ENCODE measurements at regions not wholly inside any gene's neighbourhood (a gene's known extent, or its start where the extent isn't known, plus 50 kb on each side); places are given as distances from the start of the nearest gene placed in this dataset.

DNA sequence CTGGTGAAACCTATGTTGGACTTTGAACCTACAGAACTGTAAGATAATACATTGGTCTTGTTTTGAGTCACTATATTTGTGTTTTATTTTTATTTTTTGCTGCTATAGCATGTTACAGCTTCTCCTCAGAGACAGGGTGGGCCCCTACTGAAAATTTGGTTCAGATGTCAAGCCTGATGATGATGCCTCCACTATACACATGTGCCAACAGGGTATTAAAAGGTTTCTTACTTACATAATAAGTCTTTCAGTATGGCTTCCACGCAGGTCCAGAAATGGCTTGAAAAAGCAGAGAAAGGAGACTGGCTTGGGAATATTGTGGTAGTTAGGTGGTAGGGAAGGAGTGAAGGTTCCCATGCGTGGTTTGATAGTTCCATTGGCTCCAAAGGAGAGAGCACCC, 52.9 kb upstream of the ELAC2 start:
- H3K9me3 Mint-ChIP-seq, result peaks cover 11% of the 10 kb centered on the region
- H3K4me1 Mint-ChIP-seq, result no peaks in the 10 kb centered on the region
- TF ChIP-seq, protein P1, sequence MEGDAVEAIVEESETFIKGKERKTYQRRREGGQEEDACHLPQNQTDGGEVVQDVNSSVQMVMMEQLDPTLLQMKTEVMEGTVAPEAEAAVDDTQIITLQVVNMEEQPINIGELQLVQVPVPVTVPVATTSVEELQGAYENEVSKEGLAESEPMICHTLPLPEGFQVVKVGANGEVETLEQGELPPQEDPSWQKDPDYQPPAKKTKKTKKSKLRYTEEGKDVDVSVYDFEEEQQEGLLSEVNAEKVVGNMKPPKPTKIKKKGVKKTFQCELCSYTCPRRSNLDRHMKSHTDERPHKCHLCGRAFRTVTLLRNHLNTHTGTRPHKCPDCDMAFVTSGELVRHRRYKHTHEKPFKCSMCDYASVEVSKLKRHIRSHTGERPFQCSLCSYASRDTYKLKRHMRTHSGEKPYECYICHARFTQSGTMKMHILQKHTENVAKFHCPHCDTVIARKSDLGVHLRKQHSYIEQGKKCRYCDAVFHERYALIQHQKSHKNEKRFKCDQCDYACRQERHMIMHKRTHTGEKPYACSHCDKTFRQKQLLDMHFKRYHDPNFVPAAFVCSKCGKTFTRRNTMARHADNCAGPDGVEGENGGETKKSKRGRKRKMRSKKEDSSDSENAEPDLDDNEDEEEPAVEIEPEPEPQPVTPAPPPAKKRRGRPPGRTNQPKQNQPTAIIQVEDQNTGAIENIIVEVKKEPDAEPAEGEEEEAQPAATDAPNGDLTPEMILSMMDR (IDR thresholded peaks at IDR 0.05), result no peak
- no peak overlapping the region for H3K4me3 Mint-ChIP-seq
- peaks cover 11% of the 10 kb centered on the region for H3K27me3 Mint-ChIP-seq (ENCODE audit: low read depth, poor library complexity)
- peaks cover 5% of the 10 kb centered on the region for H3K36me3 Mint-ChIP-seq (ENCODE audit: low read depth)
- DNase-seq, result no peak
- no peak overlapping the region for H3K27ac Mint-ChIP-seq

DNA sequence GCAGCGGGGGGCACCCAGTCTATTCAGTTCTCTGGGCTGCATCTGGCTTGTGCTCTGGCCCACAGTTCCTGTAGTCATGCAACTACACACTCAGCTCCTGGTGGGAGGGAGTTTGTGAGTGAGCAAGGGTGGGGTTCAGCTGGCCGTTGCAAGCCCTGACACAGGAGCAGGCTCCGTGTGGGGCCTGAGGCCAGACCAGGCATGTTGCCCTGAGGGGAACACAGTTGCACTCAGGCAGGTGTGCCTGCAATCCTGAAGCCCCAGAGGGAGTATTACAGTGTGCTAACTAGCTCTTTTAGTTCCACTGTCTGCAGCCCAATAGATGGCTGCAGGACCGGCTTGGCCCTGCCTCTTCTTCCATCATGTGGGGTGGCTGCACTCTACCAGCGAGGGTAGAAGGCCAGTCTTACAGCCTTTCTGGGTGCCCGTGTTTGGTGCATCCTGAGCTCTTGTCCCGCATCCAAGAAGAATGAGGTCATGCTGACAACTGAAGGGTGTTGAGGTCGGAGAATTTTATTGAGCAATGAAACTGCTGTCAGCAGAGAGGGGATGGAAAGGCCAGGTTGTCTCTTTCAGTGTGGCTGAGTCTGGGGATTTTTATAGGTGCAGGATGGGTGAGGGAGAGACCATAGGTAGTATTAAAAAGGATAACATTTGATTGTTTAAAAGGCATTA, 49.9 kb upstream of the ELAC2 start:
- TF ChIP-seq, protein P1 (IDR thresholded peaks at IDR 0.05), result no peak
- H3K27ac Mint-ChIP-seq, result no peak overlapping the region
- peaks cover 11% of the 10 kb centered on the region for H3K9me3 Mint-ChIP-seq
- H3K27me3 Mint-ChIP-seq (ENCODE audit: low read depth, poor library complexity), result peaks cover 25% of the 10 kb centered on the region
- no peak overlapping the region for H3K4me3 Mint-ChIP-seq
- no peak for DNase-seq
- peaks cover 5% of the 10 kb centered on the region for H3K36me3 Mint-ChIP-seq (ENCODE audit: low read depth)
- H3K4me1 Mint-ChIP-seq, result no peaks in the 10 kb centered on the region
